HG03045 (cell line): ENCODE measurements at regions not wholly inside any gene's neighbourhood (a gene's known extent, or its start where the extent isn't known, plus 50 kb on each side); places are given as distances from the start of the nearest gene placed in this dataset.

Source experiments
- ATAC-seq: cut with Tn5 transposase; IDR thresholded peaks from one replicate; pipeline ENCODE4 v1.9.1; 2021; ENCODE audit warnings: mild to moderate bottlenecking, moderate library complexity; ENCODE audit not compliant: unreplicated experiment

GRCh38 chr15:36370731-36371112 is 208.7 kb upstream of the CDIN1 start:
- no peak for ATAC-seq

- ATAC-seq, result no peak
These were observed 207.9 kb upstream of the CDIN1 start for GRCh38 chr15:36371509-36371908.

DNA sequence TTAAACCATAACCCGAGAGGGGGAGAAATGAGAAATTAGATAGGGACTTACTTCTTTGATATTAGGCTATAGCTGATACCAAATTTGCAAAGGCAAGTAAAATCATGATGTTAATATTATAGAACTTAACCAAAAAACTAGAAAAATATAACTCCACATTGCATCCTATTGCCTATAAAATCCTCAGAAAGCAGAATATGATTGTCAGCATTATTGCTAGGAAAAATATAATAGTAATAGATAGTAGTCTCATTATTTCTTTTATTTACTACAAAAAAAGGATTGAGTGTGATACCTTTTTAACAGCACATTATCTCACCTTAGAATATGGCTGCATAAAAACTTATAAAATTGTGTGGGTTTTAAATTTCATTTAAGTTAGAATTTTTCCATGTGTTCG is 206.5 kb upstream of the CDIN1 start:
- ATAC-seq, result no peak

GRCh38 chr15:36373550-36373949 is 205.9 kb upstream of the CDIN1 start:
- no peak for ATAC-seq

GRCh38 chr15:36389107-36389506 is 190.3 kb upstream of the CDIN1 start:
- ATAC-seq, result no peak

GRCh38 chr15:36390491-36390890 is 188.9 kb upstream of the CDIN1 start:
- no peak for ATAC-seq

DNA sequence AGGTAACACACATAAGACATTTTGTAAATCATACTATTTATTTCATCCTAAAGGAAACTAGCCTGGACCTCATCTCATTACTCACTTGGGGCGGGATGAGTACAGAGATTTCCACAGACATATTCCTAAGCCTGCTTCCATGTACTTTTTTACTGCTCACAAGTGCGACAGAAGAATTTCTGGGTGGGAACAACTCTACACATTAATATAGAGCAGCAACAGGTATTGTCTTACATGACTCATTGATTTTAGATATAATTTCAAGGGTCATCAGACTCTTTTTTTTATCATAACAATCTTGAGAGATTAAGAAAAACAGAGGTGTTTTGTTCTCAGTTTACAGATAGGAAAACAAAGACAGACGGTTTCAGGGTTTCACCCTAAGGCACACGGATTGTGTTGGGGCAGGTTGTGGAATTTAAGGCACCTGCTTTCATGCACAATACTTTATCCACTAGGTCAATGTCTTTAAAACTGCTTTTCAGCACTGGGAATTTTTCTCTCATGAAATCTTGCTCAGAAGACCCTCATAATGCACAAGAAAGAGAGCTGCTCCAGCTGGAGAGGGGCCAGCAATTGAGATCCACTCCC is 186.7 kb upstream of the CDIN1 start:
- ATAC-seq, result no peak

DNA sequence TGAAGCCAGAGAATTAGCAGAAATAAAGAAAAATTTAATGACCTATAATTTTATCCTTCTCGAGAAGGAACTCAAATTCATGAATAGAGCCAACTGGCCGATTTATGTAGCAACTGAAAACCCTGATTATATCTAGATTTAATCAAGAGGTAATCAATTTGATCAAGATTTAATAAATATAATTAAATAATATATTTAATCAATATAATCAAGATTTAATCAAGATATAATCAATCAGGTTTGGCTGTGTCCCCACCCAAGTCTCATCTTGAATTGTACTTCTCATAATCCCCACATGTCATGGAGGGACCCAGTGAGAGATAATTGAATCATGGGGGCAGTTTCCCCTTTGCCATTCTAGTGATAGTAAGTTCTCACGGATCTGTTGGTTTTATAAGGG is 181.2 kb upstream of the CDIN1 start:
- ATAC-seq, result no peak

- ATAC-seq, result no peak
These were observed 180.2 kb upstream of the CDIN1 start for GRCh38 chr15:36399276-36399675.

DNA sequence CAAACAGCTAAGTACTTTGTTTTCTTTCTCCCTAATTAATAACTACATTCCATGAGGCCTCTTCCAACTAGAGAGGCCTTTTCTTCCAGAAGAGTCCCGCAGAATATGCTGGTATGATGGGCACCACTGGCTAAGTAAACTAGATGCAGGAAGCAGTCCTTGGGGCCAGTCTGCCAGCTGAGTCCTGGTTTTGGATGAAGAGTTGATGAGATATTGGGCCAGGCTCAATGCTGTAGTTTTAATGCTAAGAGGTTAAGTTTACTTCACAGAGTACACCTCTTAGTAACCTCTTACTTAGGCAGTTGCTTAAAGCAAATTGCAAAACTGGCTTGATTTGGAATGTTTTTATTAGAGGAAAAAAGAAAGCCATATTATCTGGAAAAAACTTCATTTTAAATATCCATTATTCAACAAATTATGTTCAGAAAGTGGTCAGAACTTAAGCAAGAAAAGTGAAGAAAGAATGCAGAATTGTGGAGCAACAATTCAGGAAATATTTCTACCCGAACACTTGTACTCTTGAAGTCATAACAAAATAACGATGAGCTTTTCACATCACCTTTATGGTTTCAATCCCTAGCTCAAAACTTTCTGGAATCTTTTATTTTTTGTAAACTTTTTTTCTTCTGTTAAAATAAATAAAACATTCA is 178.4 kb upstream of the CDIN1 start:
- no peak for ATAC-seq

- ATAC-seq, result no peak
These were observed 177.8 kb upstream of the CDIN1 start for GRCh38 chr15:36401586-36401966.

DNA sequence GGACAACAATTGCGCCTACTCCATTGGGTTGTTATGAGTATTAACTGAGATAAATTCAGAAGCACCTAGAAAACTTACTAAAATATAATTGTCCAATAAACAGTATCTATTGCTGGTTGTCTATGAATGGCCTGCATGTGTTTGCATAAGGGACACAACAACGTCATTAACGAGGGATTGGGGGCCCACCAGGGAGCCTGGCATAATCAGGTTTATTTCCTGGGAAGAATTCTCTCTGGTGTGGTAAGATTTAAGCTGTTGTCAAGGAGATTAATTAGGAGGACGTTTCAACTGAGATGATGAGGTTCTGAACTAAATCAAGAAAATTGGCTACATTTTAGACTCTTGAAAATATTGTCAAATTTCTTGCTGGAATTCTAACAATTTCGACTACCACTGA is 176.1 kb upstream of the CDIN1 start:
- ATAC-seq, result no peak

DNA sequence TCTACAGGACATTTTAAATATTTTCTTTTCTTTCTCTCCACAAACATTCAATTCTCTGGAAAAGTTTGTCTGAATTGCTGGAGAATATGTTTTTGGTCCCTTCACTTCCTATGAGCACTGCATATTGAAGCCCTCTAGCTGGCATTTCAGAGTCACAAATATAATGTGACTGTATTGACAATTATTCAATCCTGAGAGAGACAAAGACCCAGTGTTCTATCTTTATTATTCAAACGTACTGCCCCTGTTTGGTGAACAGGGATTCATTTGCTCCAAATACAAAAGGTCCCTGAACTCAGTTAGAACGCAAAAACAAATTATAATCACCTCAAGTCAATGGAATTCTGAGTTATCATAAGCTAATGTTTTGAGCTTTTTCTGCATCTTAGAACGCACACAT is 173.1 kb upstream of the CDIN1 start:
- no peak for ATAC-seq

GRCh38 chr15:36406911-36407310 is 172.5 kb upstream of the CDIN1 start:
- no peak for ATAC-seq

GRCh38 chr15:36407647-36408046 is 171.8 kb upstream of the CDIN1 start:
- no peak for ATAC-seq

GRCh38 chr15:36409819-36410218 is 169.6 kb upstream of the CDIN1 start:
- no peak for ATAC-seq

- no peak for ATAC-seq
These were observed 164.8 kb upstream of the CDIN1 start for GRCh38 chr15:36414670-36415069.

DNA sequence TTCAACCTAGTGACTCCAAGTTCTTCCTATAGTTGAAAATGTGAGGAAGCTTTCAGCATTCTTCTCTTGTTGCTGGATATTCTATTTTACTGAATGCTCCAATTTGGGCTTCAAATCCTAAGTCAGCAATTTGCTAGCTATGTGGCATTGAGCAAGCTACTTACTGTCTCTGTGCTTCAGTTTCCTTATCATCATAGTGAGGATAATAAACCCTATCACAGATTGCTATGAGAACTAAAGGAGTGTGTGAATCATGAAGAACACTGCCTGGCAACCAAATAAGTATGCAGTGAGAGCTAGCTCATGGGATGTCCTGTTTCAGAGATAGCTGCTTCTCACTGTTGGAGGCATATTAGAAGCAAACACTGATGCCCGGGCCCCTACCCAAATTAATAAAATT is 163.8 kb upstream of the CDIN1 start:
- ATAC-seq, result no peak

GRCh38 chr15:36422631-36423030 is 156.8 kb upstream of the CDIN1 start:
- no peak for ATAC-seq

- no peak for ATAC-seq
These were observed 152.7 kb upstream of the CDIN1 start for GRCh38 chr15:36426691-36427090.

GRCh38 chr15:36428102-36428845 is 151.2 kb upstream of the CDIN1 start:
- ATAC-seq, result no peak

GRCh38 chr15:36429707-36430106 is 149.7 kb upstream of the CDIN1 start:
- no peak for ATAC-seq
